ENCODE measurements at regions not wholly inside any gene's neighbourhood (a gene's known extent, or its start where the extent isn't known, plus 50 kb on each side); places are given as distances from the start of the nearest gene placed in this dataset.

GRCh38 chr9:38298904-38299303 lies 93.6 kb upstream of the ALDH1B1 start:
- TF ChIP-seq CTCF (IDR thresholded peaks at IDR 0.05), result no peak
- no peak for TF ChIP-seq POLR2A (IDR thresholded peaks at IDR 0.05)
